ENCODE measurements at regions not wholly inside any gene's neighbourhood (a gene's known extent, or its start where the extent isn't known, plus 50 kb on each side); places are given as distances from the start of the nearest gene placed in this dataset.

DNA sequence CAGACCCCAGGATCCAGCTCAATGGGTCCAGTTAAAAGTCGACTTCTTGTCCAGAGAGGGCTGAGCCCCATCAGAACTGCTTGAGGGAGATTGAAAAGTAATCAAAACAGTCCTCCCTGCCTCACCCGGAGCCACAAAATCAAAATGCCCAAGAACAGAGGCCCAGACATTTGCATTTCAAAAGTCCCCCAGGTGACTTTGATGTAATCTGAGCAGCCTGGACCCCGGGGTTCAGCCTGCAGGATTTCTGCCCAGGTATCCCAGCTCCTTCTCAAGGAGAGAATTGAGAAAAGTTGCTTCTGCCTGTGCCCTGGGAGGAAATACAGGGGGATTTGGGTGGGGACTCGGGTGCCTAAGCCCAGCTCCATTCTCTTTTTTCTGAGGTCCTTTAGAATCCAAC is 1385.0 kb downstream of the TBC1D22A start:
- BruUV-seq (replicated peaks) = no TSS peak
- H3K27me3 ChIP-seq (ENCODE audit: low read length) = peaks cover 31% of the 10 kb centered on the region
- H3K9me2 ChIP-seq (replicated peaks; ENCODE audit: low read length) = no peaks in the 10 kb centered on the region
- ChIA-PET POLR2A (ENCODE audit: unreplicated experiment) (no interaction called here), CTCF (no interaction called here)
- H3K79me2 ChIP-seq (ENCODE audit: low read length) = no peaks in the 10 kb centered on the region
- H3K4me2 ChIP-seq (ENCODE audit: low read length) = no peak overlapping the region
- DNase-seq (no peak), ATAC-seq (no peak)
- no peaks in the 10 kb centered on the region for H3K9me3 ChIP-seq (ENCODE audit: low read length)
- no peaks in the 10 kb centered on the region for H4K20me1 ChIP-seq (ENCODE audit: low read length)
- TF ChIP-seq EZH2phosphoT487 (IDR thresholded peaks at IDR 0.05; ENCODE audit: borderline replicate concordance, low read length) = no peak
- TF ChIP-seq, protein P1, sequence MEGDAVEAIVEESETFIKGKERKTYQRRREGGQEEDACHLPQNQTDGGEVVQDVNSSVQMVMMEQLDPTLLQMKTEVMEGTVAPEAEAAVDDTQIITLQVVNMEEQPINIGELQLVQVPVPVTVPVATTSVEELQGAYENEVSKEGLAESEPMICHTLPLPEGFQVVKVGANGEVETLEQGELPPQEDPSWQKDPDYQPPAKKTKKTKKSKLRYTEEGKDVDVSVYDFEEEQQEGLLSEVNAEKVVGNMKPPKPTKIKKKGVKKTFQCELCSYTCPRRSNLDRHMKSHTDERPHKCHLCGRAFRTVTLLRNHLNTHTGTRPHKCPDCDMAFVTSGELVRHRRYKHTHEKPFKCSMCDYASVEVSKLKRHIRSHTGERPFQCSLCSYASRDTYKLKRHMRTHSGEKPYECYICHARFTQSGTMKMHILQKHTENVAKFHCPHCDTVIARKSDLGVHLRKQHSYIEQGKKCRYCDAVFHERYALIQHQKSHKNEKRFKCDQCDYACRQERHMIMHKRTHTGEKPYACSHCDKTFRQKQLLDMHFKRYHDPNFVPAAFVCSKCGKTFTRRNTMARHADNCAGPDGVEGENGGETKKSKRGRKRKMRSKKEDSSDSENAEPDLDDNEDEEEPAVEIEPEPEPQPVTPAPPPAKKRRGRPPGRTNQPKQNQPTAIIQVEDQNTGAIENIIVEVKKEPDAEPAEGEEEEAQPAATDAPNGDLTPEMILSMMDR (conservative IDR thresholded peaks at IDR 0.05; ENCODE audit: low read depth, low read length) = no peak
- no peak for TF ChIP-seq EZH2 (IDR thresholded peaks at IDR 0.05; ENCODE audit: low read length, unreplicated experiment)
- H3K4me1 ChIP-seq (ENCODE audit: insufficient read depth, low read length) = no peaks in the 10 kb centered on the region
- H3K27ac ChIP-seq (ENCODE audit: low read length) = no peak overlapping the region
- no peak overlapping the region for H2AFZ ChIP-seq (ENCODE audit: low read length)
- no peak overlapping the region for H3K9ac ChIP-seq (ENCODE audit: low read length)
- no peak overlapping the region for H3K4me3 ChIP-seq (ENCODE audit: low read length)
- H3F3A ChIP-seq (ENCODE audit: low read length, unreplicated experiment) = no peaks in the 10 kb centered on the region
- intact Hi-C loops (cut with micrococcal nuclease) = no loop called here
- H3K36me3 ChIP-seq (ENCODE audit: low read depth, low read length) = no peaks in the 10 kb centered on the region

DNA sequence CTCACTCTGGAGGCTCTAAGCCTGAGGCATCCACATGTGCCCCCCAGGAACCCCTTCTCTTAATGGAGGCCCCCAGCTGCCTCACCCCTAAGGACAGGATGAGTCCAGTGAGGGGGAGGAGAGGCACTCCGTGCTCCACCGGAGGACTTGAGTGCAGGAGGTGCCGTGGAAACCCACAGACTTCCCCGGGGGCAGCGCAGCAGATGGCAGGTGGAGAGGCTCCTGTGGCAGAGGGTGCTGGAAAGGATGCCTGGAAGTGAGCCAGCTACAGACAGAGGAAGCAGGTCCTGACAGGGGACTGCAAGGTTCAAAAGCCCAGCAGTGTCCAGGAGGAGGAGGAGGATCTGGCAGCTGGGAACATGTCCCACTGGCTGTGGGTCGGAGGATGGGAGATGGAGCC is 1384.0 kb downstream of the TBC1D22A start:
- ATAC-seq = no peak

DNA sequence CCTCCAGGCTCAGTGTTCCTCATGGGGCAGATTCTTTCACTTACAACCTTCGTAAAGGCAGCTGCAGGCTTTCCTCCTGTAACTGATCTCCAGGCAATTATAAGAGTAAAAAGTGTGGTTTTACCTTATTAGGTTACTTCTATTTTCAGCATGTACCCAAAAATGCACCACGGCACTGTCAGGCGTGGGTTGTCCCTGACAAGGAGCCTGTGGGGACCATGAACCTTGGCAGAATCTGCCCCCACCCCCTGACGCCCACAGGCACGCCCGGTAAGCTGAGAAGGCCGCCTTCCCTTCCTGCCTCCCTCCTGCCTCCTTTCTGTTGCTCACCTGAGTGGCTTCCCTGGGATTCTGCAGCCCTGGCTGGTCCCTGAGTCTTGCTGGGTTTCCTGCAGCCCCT is 1383.3 kb downstream of the TBC1D22A start:
- TF ChIP-seq EZH2 (IDR thresholded peaks at IDR 0.05; ENCODE audit: low read length, unreplicated experiment) = no peak
- peaks cover 40% of the 10 kb centered on the region for H3K27me3 ChIP-seq (ENCODE audit: low read length)
- DNase-seq (no peak), ATAC-seq (no peak)
- H3K9ac ChIP-seq (ENCODE audit: low read length) = no peak overlapping the region
- H3K36me3 ChIP-seq (ENCODE audit: low read depth, low read length) = no peaks in the 10 kb centered on the region
- H3K4me1 ChIP-seq (ENCODE audit: insufficient read depth, low read length) = no peaks in the 10 kb centered on the region
- no peaks in the 10 kb centered on the region for H3F3A ChIP-seq (ENCODE audit: low read length, unreplicated experiment)
- H3K4me3 ChIP-seq (ENCODE audit: low read length) = no peak overlapping the region
- H3K9me3 ChIP-seq (ENCODE audit: low read length) = no peaks in the 10 kb centered on the region
- ChIA-PET CTCF (no interaction called here), POLR2A (ENCODE audit: unreplicated experiment) (no interaction called here)
- H2AFZ ChIP-seq (ENCODE audit: low read length) = no peak overlapping the region
- H3K9me2 ChIP-seq (replicated peaks; ENCODE audit: low read length) = no peaks in the 10 kb centered on the region
- no TSS peak for BruUV-seq (replicated peaks)
- no peaks in the 10 kb centered on the region for H3K79me2 ChIP-seq (ENCODE audit: low read length)
- H3K27ac ChIP-seq (ENCODE audit: low read length) = no peak overlapping the region
- intact Hi-C loops (cut with micrococcal nuclease) = no loop called here
- no peak overlapping the region for H3K4me2 ChIP-seq (ENCODE audit: low read length)
- no peaks in the 10 kb centered on the region for H4K20me1 ChIP-seq (ENCODE audit: low read length)

More for the DNA sequence above, 1384.0 kb downstream of the TBC1D22A start:
- POLR2A ChIA-PET (ENCODE audit: unreplicated experiment) = no interaction called here
- H2AFZ ChIP-seq (ENCODE audit: low read length) = no peak overlapping the region
- no peak overlapping the region for H3K27ac ChIP-seq (ENCODE audit: low read length)
- H3K9me3 ChIP-seq (ENCODE audit: low read length) = no peaks in the 10 kb centered on the region
- no peaks in the 10 kb centered on the region for H3K36me3 ChIP-seq (ENCODE audit: low read depth, low read length)
- no peak overlapping the region for H3K4me2 ChIP-seq (ENCODE audit: low read length)
- BruUV-seq (replicated peaks) = no TSS peak
- no peak overlapping the region for H3K9ac ChIP-seq (ENCODE audit: low read length)
- no peaks in the 10 kb centered on the region for H3K4me1 ChIP-seq (ENCODE audit: insufficient read depth, low read length)
- no peaks in the 10 kb centered on the region for H3K9me2 ChIP-seq (replicated peaks; ENCODE audit: low read length)
- no peak for TF ChIP-seq EZH2 (IDR thresholded peaks at IDR 0.05; ENCODE audit: low read length, unreplicated experiment)
- no peak for TF ChIP-seq EZH2phosphoT487 (IDR thresholded peaks at IDR 0.05; ENCODE audit: borderline replicate concordance, low read length)
- TF ChIP-seq, protein P1 (conservative IDR thresholded peaks at IDR 0.05; ENCODE audit: low read depth, low read length) = no peak
- intact Hi-C loops (cut with micrococcal nuclease) = no loop called here
- H3K79me2 ChIP-seq (ENCODE audit: low read length) = no peaks in the 10 kb centered on the region
- CTCF ChIA-PET = no interaction called here
- no peak for DNase-seq
- H3K4me3 ChIP-seq (ENCODE audit: low read length) = no peak overlapping the region
- H4K20me1 ChIP-seq (ENCODE audit: low read length) = no peaks in the 10 kb centered on the region
- peaks cover 40% of the 10 kb centered on the region for H3K27me3 ChIP-seq (ENCODE audit: low read length)
- H3F3A ChIP-seq (ENCODE audit: low read length, unreplicated experiment) = no peaks in the 10 kb centered on the region

Data from PC-3 (cell line).